Activated T-cell treated with anti-CD3 and anti-CD28 coated beads, Interleukin-2, amount 50 U/mL, for 48 hours (primary cell): ENCODE measurements at regions not wholly inside any gene's neighbourhood (a gene's known extent, or its start where the extent isn't known, plus 50 kb on each side); places are given as distances from the start of the nearest gene placed in this dataset.

Experiments
- DNase-seq, 2 experiments: peaks; one replicate each; pipeline ENCODE4 v3.0.0-alpha.2; 2020

DNA sequence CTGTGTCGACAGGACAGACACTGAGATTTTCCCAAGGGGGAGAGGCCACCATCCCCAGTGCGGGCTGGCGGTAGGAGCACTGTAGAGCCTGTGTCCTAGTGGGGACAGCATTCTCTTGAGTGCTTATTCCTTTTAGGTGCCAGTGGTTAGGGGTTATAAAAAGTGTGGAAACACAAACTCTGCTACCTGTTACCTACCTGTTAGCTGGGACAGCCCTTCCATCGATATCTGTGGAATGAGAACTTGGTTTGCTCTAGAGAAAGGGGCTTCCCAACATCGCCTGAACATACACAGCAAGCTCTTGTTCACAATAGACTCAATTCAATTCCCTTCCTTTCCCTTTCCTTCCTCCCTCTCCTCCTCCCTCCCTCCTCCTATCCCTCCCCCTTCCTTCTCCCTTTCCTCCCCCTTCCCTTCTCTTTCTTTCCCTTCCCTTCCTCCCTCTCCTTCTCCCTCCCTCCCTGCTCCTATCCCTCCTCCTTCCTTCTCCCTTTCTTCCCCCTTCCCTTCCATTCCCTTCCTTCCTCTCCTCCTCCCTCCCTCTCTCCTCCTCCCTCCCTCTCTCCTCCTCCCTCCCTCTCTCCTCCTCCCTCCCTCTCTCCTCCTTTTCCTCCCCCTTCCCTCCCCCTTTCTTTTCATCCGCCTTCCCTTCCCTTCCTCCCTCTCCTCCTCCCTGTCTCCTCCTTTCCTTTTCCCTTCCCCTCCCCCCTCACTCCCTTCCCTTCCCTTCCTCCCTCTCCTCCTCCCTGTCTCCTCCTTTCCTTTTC, 188.5 kb downstream of the URI1 start:
- no peak for DNase-seq

DNA sequence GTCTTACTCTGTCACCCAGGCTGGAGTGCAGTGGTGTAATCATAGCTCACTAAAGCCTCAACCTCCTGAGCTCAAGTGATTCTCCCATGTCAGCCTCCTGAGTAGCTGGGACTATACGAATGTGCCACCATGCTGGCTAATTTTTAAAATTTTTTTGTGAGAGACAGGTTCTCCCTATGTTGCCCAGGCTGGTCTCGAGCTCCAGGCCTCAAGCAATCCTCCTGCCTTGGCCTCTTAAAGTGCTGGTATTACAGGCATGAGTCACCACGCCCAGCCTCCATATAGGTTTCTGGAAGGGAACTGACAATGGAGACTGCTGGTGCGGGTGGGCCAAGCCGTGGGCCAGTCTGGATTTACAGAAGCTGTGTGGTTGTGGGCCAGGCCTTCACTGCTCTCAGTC, 189.2 kb downstream of the URI1 start:
- no peak for DNase-seq

GRCh38 chr19:30131722-30132291, 189.8 kb downstream of the URI1 start:
- no peak for DNase-seq

DNA sequence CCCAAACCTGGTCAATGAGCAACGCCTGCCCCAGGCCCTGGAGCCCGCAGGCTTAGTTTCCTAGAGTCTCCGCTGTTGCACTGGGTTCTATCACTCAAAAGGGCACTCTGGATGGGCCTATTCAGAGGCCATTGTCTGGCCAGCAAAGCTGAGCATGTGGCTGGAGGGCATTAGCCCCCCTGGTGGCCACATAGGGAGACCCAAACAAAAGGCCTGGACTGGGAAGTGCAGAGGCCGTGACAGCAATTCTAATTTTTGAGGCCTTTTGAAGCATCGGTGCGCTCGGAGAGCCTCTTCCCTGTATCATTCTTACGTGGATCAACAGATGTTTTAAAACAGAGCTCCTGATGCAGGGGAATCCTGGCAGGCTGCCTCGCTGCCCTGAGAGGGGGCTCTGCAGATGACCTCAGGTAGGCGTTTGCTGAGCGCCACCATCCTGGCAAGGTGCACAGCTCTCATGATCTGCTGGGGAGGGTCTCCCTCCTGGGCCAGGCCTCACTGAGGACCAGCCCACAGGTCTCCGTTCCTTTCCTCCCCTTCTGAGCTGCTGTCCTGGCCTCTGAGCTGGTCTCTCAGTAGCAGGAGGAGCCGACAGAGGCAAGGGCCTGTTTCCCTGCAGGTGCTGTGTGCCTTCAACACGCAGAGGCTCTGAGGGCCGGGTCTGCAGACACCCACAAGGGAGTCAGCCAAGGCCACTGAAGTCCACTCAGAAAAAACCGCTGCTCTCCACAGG, 190.5 kb downstream of the URI1 start:
- DNase-seq, result no peak

DNA sequence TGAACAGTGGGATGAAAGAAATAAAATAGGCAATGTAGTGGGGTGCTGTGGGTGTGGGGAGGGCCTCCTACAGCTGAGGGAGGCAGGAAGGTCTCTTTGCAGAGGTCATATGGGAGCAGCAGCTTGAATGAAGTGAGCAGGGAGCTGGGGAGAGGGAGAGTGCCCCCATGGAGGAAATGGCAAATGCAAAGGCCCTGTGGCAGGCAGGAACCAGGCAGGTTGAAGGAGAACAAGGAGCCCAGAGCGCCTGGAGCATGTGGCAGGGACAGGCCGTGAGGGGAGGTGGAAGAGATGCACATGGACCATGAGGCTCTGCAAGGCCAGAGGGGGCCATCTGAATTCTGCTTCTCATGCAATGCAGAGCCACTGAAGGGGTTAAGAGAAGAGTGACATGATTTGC, 191.8 kb downstream of the URI1 start:
- no peak for DNase-seq

DNA sequence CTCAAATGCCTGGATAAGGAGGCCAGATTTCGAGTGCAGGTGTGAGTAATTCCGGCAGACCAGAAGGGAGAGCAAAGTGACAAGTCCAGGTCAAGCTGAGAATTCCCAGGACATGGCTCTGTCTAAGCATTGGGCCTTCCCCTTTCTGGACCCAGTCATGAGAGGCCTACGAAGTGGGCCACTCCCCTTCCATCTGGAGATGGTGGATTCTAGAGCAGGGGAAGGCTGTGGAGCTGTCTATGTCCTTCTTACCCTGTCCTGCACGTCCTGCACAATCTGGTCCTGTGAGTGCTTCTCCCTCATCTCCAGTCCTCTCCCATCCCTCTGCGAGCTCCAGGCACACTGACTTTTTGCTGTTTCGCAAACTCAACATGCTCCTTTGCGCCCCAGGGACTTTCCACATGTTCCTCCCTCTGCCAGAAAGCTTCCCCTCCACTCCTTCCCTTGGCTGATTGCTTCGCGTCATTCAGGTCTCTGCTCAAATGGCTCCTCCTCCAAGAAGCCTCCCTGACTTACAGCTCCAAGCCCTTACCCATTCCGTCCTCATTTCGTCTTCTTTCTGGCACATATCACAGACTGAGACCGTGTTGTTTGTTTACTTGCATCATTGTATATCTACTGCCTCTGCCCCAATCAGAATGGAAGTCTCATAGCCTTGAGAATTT, 193.2 kb downstream of the URI1 start:
- DNase-seq, result no peak

- DNase-seq, result no peak
Measured at GRCh38 chr19:30135797-30136196, 193.8 kb downstream of the URI1 start.

DNA sequence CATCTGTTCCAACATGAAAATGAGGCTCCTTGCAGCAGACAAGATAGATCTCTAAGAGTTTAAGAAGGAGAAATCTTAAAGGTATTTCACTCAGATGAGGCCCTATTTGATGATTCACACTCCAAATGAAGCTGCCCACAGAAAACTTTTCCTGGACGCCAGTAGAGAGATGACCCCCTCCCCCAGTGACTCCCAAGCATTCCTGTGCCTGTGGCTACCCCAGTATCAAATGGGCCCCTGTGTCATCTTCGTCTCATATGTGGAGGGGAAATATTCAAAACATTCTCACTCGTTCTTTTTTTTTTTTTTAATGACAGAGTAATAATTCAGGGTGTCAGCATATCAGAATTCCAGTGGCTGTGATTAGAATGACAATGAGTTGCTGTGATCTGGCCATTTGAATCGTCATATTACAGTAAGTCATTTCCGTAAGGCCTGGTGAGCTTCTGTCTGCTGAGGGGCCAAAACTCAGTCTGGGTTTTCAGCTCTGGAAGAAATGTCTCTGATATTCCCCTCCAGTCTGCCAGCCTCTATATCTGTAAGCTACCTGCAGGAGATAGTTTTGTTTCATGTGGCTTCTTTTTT, 194.7 kb downstream of the URI1 start:
- DNase-seq, result no peak

DNA sequence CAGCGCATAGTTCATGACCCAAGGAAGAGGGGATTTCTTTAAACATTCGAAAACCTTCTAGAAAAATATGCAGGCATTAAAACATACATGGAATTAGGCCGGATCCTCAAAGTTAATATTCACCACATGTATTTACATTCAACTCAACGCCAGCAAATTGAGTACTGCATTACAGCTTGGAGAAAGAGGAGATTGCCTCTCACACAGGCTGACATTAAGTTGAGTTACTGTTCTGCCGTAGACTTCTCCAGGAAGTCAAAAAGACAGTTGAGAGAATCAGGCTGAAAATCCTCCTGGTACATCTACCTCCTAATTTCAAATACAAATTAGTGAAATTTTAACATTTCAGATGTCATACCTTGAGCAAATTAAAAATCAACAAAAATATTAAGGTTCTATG, 195.7 kb downstream of the URI1 start:
- DNase-seq, result no peak

DNA sequence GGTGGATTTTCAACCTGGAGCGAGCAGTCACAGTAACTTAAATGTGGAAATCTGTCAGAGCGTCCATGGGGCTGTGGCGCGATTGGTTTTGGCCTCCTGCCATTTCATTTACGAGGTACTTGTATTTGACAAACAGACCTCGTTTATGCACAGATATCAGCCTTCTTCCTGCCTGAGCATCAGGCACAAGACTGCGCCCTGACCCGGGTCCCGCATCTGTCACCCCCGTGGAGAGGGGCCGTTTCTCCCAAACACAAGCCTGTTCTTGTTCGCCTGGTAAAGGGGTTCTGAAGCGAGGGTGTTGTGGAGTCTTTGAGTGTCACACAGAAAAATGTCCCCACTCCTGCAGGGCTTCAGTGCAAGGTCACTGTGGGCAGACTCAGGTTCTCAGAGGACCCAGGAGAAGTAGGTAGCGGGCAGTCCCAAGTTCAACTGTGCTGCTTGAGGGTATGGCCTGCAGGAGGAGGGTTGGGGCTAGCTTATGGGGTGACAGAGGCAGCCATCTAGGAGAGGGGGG, 202.3 kb downstream of the URI1 start:
- no peak for DNase-seq

- DNase-seq, result no peak
Measured at GRCh38 chr19:30144802-30145201, 202.8 kb downstream of the URI1 start.

DNA sequence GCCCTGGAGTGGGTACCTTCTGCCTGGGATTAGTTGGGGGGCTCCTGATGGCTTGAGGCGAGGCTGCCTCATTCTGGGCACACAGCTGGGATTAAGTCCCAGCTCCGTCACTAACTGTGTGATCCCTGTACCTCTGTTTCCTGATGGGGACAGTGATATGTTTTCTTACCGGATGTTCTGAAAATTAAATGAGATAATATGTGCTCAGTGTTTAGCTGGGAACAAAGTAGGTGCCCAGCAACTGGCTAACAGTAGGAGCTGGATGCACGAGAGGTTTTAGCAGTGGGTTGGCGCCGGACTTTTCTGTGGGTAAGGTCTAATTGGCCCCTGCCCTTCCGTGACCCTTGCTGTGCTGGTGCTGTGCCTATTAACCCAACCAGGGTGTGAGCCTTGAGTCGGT, 203.4 kb downstream of the URI1 start:
- no peak for DNase-seq

DNA sequence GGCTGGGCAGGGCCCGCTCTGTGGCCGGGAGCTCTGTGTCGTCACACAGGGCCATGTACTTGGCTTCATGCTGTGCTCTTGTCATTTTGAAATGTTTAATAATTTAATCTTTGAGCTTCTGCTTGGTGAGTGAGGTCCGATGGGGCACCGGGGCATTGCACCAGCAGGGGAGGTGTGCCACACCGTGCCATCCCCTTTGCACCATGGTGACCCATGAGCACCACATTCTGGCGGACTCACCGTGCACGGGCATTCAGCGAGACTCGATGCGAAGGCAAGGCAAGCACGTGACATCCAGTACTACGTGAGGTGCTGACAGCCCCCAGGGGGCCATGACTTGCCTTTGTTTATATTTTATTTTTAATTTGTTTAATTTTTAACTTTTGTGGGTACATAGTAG, 204.3 kb downstream of the URI1 start:
- DNase-seq, result no peak

GRCh38 chr19:30148039-30148790, 206.2 kb downstream of the URI1 start:
- no peak for DNase-seq

- DNase-seq, result no peak
Measured at GRCh38 chr19:30148803-30149202, 206.8 kb downstream of the URI1 start.

- no peak for DNase-seq
Measured at GRCh38 chr19:30149300-30149699, 207.3 kb downstream of the URI1 start.

DNA sequence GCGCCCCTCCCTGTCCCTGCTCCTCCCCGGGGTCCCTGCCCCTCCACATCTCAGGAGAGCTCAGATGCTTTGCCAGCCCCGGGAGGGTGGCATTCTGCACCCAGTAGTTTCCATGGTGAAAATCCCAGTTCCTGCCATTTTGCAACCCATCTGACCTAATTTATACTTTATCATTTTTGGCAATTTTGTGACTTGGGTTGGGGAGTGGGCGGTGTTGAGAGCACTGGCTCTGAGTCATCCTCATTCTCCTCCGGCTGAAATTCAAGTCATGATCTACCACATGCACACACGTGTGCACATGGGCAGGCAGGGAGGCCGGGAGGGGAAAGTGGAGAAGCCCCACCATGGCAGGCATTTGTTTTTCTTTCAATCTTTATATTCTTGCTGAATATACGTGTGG, 208.6 kb downstream of the URI1 start:
- no peak for DNase-seq

GRCh38 chr19:30151081-30151480, 209.0 kb downstream of the URI1 start:
- DNase-seq, result no peak

DNA sequence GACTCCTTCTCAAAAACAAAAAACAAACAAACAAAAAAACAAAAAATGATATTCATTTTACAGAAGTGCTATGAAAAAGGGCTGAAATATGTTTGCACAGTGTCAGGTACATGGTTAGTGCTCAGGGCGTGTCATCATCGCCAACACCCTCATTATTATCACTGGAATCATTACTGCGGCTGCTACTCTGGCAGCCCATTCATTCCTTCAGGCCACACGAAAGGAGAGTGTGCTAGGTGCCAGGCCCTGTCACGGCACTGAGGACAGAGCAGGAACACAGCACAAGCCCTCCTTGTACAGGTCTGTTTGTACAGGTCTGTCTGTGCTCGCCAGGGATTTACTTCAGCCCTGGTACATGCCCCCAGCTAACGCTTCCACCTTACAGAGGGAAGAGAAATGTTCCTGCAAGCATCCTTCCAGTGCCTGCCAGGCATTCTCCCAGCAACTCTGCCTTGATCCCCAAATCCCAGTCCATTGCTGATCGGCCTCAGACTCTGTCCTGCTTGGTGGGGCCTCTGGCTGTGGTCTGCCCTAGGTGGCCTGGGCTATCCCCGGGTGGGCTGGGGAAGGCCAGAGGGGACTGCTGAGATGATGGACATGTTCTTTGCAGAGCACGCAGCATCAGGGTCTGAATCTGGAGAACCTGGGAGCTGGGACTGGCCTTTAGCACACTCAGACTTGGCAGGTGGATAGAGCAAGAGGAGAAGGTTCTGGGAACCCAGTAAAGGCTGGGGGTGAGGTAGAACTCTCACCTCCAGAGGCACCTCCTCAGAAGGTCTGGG, 210.7 kb downstream of the URI1 start:
- no peak for DNase-seq

DNA sequence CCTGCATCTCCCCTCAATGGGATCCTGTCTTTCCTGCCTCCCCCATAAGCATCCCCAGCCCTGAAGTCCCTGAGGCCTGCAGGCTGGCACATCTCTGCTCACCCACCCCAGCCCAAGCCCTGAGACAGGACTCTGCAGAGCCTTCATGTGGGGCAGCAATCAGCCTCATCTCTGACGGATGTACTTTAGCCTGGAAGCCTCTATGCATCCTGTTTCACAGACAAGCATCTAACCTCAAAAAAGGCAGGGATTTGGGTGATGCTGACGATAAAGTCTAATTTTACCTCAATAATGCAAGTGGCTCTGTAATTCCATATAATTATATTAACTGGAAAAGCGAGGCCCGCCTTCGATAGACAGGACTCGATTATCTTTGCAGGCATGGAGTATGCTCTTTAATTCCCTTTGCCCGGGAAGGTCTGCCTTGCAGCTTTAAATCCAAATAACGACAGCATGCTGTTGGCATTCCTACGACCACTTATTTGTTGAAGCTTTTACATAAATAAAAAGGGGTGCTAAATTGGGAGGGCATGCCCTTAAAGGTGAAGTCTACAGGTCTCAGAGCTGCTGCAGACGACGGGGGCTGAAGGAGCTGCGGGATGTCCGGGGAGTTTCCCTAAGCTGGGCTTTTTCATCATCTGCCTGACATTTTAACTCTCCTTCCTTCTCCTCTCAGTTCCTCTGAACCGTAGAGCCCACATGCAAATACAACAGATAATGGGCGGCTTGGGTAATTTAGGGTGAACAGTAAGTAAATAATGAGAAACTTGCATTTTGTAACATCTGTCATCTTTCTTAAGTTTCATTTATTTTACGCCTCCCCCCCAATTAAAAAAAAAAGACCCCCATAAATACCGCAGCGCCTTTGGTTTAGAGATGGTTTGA, 211.5 kb downstream of the URI1 start:
- no peak for DNase-seq
